ENCODE measurements at regions not wholly inside any gene's neighbourhood (a gene's known extent, or its start where the extent isn't known, plus 50 kb on each side); places are given as distances from the start of the nearest gene placed in this dataset.

DNA sequence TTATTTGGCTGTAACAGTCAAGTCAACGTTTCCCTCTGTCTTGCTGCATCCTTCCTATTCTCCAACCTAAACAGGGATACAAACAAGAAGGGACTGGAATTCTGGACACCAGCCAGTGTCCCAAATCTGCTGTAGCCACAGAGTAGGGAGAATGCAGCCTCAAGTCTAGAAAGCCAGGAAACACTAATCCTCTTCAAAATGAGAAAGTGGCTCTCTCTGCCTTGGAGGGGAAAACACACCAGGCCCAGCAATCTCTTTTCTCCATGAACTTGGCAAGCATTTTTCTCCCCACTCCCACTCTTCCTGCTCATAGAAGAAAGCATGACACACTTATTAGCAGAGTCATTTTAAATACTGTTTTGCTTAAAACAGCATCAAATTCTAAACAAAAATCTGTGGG is 781.7 kb downstream of the SQOR start:
- no peak overlapping the region for H3K4me3 ChIP-seq (ENCODE audit: low read depth, low read length)
- DNase-seq (ENCODE audit: low read depth), result no peak
- TF ChIP-seq POLR2A (IDR thresholded peaks at IDR 0.05; ENCODE audit: extremely low read depth, insufficient read length) (no peak), MYC (IDR thresholded peaks at IDR 0.05; ENCODE audit: low read depth, low read length) (no peak)
- TF ChIP-seq, protein P1, sequence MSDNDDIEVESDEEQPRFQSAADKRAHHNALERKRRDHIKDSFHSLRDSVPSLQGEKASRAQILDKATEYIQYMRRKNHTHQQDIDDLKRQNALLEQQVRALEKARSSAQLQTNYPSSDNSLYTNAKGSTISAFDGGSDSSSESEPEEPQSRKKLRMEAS (IDR thresholded peaks at IDR 0.05; ENCODE audit: low read depth, low read length), result no peak
- TF ChIP-seq, protein P2, sequence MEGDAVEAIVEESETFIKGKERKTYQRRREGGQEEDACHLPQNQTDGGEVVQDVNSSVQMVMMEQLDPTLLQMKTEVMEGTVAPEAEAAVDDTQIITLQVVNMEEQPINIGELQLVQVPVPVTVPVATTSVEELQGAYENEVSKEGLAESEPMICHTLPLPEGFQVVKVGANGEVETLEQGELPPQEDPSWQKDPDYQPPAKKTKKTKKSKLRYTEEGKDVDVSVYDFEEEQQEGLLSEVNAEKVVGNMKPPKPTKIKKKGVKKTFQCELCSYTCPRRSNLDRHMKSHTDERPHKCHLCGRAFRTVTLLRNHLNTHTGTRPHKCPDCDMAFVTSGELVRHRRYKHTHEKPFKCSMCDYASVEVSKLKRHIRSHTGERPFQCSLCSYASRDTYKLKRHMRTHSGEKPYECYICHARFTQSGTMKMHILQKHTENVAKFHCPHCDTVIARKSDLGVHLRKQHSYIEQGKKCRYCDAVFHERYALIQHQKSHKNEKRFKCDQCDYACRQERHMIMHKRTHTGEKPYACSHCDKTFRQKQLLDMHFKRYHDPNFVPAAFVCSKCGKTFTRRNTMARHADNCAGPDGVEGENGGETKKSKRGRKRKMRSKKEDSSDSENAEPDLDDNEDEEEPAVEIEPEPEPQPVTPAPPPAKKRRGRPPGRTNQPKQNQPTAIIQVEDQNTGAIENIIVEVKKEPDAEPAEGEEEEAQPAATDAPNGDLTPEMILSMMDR (IDR thresholded peaks at IDR 0.05; ENCODE audit: low read depth, low read length), result no peak

DNA sequence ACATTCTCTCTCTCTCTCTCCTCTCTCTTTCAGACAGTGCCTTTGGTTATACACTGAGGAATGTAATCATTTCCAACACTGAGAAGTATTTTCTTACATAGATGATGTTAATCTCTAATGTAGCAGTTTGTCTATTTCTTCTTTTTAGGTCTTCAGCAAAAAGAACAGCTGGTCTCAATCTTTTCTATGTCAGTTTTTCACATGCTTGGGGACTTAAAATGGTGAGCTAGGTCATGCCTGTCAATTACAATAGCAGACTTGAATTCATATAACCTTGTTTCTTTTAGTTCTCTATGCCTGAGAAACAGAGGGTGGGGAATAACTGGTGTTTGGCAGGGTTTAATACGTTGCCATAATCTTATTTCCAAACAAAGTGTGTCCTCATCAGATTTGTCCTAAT is 786.2 kb downstream of the SQOR start:
- TF ChIP-seq, protein P1 (IDR thresholded peaks at IDR 0.05; ENCODE audit: low read depth, low read length), result no peak
- TF ChIP-seq, protein P2 (IDR thresholded peaks at IDR 0.05; ENCODE audit: low read depth, low read length), result no peak
- TF ChIP-seq POLR2A (IDR thresholded peaks at IDR 0.05; ENCODE audit: extremely low read depth, insufficient read length) (no peak), MYC (IDR thresholded peaks at IDR 0.05; ENCODE audit: low read depth, low read length) (no peak)
- no peak for DNase-seq (ENCODE audit: low read depth)

DNA sequence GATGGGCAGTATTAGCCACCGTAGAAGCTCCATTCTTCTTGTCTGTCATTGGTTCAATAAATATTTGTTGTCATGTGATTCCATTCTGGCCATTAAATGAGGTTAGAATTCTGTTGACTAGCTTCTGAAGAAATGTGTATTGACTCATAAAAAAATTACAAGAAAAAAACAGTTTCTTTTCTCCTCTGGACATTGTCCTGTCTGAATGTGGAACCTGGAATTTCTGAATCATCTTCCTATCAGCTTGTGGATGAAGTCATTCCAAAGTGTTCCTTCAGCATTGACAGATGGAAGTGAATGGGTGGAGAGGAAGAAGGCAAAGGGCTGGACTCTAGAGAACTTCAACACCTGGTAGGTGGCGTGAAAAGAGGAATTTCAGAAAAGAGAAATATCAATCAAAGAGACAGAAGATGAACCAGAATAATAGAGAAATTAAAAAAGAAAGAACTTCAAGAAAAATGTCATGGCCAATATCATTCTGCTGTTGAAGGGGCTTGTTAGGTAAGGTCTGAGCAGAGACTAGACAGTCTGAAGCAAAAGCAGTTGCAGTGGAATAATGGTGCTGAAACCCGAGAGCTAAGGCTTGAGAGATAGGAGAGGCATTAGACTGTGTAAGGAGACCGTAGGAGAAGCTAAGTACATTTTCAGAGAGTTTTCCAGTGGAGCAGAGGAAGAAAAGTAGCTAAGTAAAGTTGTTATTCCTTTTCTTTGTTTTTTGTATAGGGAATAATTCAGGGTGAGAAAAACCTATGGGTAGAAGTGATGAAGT is 806.6 kb downstream of the SQOR start:
- TF ChIP-seq, protein P1 (IDR thresholded peaks at IDR 0.05; ENCODE audit: low read depth, low read length), result no peak
- no peak for TF ChIP-seq MYC (IDR thresholded peaks at IDR 0.05; ENCODE audit: low read depth, low read length)
- TF ChIP-seq POLR2A (IDR thresholded peaks at IDR 0.05; ENCODE audit: extremely low read depth, insufficient read length), result no peak
- TF ChIP-seq, protein P2 (IDR thresholded peaks at IDR 0.05; ENCODE audit: low read depth, low read length), result no peak
- no peak for DNase-seq (ENCODE audit: low read depth)
- no peak overlapping the region for H3K4me3 ChIP-seq (ENCODE audit: low read depth, low read length)

More for the DNA sequence above, 786.2 kb downstream of the SQOR start:
- H3K4me3 ChIP-seq (ENCODE audit: low read depth, low read length), result no peak overlapping the region

DNA sequence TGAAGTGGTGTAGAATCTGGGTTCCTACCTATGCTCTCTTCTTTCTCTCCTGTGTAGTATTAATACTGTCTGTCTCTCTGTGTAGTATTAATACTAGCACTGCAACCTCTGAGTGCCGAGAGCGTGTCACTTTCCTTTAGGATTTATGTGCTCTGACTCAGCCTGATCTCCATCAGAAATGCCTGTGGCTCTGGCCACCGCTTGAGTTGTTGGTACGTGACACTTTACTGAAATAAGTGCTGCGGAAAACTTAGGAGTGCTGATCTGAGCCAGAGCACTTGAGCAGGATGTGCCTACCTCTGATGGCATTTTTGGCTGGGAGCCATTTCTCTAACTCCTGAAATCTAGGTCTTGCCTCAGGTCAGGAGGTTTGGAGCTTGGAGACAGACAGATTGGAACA is 807.4 kb downstream of the SQOR start:
- H3K4me3 ChIP-seq (ENCODE audit: low read depth, low read length), result no peak overlapping the region
- TF ChIP-seq MYC (IDR thresholded peaks at IDR 0.05; ENCODE audit: low read depth, low read length) (no peak), POLR2A (IDR thresholded peaks at IDR 0.05; ENCODE audit: extremely low read depth, insufficient read length) (no peak)
- TF ChIP-seq, protein P1 (IDR thresholded peaks at IDR 0.05; ENCODE audit: low read depth, low read length), result no peak
- TF ChIP-seq, protein P2 (IDR thresholded peaks at IDR 0.05; ENCODE audit: low read depth, low read length), result no peak
- DNase-seq (ENCODE audit: low read depth), result no peak

DNA sequence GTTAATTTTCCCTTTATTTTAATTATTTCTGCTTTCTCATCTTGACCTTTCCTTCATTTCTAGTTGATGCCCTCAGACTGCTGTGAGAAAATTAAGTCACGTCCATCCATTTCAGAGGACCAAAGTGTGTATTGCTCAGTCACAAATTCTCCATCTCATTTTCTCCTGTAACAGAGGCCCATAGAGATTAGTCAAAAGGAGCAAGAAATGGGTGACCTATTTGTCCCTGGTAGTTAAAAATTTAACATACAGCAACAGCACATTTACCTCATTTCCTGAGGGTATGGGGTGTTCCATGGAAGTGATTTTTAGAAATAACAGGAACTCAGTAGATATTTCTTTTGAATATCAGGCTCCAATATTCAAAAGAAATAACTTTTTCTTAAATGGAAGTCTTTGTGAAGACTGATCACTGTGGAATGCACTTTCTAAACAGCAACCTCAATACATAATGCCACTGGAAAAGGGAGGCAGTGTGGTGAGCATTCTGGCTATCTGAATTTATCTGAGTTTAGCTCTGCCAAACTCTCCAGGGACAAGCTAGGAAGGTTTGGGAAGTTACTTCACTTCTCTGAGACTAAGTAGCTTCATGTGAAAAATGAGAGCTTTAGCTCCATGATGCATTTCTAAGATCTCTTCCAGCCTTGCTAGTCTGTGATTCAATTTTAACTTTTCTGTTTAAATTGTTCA is 808.2 kb downstream of the SQOR start:
- no peak for DNase-seq (ENCODE audit: low read depth)
- H3K4me3 ChIP-seq (ENCODE audit: low read depth, low read length), result no peak overlapping the region
- TF ChIP-seq POLR2A (IDR thresholded peaks at IDR 0.05; ENCODE audit: extremely low read depth, insufficient read length) (no peak), MYC (IDR thresholded peaks at IDR 0.05; ENCODE audit: low read depth, low read length) (no peak)
- TF ChIP-seq, protein P2 (IDR thresholded peaks at IDR 0.05; ENCODE audit: low read depth, low read length), result no peak
- TF ChIP-seq, protein P1 (IDR thresholded peaks at IDR 0.05; ENCODE audit: low read depth, low read length), result no peak
